Superior temporal gyrus (tissue), 1 donor: ENCODE measurements at regions not wholly inside any gene's neighbourhood (a gene's known extent, or its start where the extent isn't known, plus 50 kb on each side); places are given as distances from the start of the nearest gene placed in this dataset.
"Not testable (repeated sequence)": the region's sequence is repeated elsewhere in the genome, so short reads cannot be mapped to it uniquely, and the experiment has no call there.

Source experiments
- DNase-seq: peaks from one replicate; pipeline ENCODE4 v3.0.0-alpha.2; 2016; ENCODE audit errors: extremely low spot score

DNA sequence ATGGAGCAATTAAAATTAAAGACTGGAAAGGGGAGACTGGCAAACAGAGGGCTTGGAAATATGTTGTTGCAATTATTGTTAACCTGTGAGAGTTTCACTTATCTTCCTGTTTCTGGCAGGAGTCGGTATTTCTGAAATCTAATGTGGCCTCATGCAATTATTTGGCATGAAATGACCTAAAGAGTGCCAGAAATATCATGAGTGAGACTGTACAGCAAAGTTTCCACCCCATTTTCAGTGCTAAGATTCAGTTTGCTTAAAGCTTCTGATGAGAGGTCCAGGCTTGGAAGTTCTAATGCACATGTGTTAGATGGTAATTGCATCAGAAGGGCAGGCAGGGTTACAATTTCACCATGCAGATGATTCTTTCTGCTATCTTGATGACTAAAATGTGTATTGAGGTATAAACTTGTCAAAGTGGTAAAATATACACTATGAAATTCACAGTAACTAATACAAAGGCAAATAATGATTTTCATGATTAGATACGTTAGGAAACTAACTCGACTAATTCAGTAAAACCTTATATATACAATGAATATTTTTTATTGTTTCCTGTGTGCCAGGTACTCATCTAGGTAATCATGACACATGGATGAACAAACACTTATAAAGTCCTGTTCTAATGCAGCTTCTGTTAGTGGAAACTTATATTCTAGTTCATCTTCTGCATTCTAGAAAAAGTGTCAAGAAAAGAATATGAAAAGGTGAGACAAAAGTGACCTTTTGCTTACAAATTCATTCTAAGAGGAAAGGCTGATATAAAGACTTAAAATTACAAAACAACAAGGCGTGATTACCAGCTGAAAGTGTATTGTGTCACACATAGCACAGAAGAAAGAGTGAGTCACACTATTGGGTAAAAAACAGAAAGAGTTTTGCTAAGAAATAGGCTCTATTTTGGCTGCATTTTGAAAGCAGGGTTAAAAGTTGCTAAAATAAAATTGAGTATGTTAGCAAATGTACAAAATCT lies 533.4 kb upstream of the SEMA3D start:
- DNase-seq = no peak

DNA sequence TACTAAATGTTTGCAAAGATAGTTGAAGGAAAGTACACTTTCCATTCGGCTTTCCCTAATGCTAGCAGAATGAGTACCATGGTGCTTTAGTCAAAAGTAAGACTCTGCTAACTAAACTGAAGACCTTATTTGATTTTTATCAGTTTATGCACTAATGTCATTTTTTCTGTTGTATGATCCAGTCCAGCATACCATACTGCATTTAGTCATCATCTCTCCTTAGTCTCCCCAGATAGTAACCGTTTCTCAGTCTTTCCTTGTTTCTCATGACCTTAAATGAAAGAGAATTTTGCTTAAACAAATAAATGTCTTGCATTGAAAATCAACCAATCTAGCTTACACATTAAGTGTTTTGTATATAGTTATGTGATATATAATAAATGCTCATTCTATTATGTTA lies 529.5 kb upstream of the SEMA3D start:
- DNase-seq = no peak

DNA sequence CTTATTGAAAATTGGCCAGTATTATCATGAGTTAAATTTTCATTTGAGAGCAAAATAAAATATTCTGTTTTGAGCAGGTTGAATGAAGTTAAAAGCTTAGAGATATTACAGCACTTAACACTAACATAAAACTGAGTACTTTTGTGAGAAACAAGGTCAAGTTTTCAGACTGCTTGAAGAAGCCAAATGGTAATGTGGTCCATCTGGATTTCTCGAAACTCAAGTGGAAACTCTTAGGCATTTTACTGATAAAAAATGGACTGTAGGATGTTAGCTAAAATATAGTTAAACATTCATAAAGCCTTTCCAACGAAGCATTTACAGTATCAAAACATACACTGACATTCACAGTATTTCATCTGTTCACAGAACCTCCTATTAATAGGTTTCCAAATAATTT lies 528.1 kb upstream of the SEMA3D start:
- no peak for DNase-seq

DNA sequence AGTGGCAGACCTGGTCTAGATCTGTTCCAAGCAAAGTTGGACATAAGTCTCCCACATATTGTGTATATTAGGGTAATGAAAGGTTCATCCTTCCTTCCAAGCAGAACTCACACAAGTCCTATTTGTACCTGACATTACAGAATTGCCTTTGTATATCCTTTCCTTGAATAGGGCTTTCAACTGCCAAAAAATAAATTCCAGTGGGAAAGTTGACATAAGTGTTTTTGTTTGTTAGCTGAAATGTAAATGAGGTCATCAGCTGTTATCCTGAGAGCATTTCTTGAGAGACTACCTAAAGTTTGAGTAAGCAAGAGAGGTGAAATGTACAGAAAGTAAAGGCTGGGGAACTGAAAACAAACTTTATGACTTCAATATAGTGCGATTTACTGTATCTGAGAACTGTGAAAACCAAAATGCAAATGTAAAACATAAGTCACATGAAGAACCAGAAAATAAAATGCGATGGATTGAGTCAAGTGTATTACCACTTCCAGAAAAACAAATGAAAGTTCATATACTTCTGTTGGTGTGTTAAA lies 527.3 kb upstream of the SEMA3D start:
- no peak for DNase-seq

DNA sequence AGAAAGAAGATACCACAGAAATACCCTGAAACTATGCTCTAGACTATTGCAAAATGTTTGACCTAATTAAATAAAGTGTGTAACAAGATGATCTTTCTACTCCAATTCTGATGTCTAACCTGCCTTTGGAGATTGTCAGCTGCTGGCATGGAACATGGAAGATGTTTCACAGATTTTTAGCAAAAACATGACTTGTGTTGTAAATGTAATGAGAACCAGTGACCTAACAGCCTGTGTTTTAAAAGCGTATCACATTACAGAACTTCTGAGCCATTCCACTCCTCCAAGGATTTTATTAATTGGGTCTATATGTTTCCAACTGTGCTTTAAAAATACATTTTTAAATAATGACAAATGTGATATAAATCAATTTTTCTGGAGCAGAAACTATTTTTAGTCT lies 526.3 kb upstream of the SEMA3D start:
- no peak for DNase-seq

DNA sequence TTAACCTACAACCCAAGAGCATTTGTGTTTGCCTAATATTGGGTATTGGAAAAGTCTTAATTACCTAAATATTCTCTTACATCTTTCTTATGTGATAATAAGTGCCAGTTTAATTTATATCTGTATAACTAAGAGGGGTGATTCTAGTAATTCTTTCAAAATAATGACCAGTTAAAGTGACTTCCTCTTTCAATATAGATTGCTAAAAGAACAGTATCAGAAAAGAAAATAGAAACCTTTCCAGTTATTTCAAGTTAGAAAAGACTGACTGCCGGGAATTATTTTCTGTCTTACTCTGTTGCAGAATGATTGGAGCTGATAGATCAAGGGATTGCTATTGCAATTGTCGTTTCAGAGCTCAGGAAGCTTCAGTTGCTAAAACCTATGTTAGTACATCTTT lies 525.0 kb upstream of the SEMA3D start:
- DNase-seq = no peak

DNA sequence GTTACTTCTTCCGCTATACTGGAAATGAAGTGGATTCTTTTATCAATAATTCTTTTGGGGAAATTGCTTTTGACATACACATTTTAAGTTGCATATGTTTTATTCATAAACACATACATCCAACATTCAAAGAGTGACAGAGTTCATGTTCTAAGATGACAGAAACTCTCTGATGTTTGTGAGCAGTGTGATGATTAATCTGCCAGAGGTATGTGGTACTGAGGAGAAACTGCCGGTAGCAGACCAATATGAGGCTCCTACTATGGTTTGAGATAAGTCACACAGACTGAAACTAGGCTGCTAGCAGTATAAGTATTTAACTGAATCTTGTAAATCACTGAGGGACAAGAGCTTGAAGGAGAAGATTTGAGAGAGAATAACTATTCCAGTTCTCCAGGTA lies 524.1 kb upstream of the SEMA3D start:
- no peak for DNase-seq

DNA sequence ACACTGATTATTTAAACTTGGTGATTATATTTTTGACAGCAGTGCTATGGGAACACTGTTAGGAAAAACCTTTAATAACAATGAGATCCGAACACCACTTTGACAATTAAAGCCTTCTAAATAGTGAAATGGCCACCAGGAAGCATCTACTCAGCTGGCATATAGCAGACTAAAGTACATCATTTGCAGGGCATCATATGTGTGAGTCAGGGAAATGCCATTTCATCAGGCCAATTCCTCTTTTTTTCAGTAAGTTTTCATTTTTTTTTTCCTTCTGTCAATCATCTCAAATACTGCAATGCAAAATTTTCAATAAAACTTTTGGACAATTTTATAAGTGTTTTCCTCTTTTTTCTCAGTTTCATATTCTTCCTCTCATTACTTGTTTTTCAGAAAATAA lies 521.4 kb upstream of the SEMA3D start:
- DNase-seq = no peak

DNA sequence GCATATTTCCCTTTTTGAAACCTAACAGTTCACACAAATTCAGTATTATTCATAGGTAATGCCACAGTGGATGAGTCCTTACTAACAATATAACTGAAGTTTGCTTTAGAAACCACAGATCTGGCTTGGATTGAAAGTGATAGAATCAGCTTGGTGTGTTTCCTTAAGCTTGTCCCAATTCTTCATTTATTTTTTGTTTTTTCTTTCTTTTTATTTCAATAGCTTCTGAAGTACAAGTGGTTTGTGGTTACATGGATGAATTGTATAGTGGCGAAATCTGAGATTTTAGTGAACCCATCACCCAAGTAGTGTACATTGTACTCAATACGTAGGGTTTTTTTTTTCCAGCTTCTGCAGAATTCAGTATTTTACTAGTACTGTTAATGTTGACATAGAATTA lies 518.2 kb upstream of the SEMA3D start:
- DNase-seq = no peak

DNA sequence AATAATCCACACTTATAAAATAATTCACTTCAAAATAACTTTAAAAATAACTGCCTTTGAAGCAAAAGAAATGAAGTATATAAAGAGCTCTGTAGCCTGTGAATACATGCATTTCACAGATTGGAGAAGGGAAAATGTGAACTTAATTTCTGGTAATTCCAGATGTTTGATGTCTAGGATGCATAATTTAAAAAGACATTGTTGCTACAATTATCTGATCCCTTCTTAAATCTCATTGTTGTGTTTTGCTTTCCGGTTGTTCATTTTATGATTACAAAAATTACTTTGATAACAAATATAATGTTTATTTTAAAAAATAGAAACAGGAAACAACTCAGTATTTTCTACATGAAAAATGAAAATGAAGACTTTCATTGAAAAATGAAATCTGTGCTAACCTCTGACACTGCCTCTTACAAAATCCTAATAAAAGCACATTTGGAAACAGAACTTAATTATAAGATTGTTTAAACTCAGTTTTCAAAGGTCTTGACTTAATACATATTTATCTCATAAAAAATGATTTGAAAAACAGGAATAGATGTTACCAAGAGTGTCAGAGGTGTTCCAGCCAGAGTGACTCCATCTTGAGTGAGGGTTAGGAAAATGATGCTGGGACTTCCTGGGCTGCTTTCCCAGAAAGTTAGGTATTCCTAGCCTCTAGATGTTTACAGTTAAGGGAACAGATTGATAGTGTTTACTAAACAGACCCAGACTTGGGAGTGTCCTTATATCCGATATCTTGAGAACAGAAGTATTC lies 516.6 kb upstream of the SEMA3D start:
- no peak for DNase-seq

DNA sequence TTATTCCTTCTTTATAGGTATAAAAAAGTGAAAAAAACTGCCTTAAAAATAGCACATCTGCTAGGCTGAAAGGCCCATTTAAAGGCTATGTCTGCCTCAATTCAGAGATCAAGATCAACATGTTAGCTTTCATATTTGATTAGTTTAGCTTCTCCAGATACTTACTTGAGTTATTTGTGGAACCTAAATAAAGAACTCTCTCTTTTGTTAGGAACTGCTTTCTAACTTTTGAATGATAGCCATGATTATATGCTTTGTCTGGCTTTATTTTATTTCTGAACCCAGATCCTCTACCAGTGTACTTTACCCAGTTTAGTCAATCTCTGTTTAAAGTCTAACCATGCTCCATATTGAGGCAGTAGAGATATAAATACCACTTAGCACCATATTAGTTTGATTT lies 515.5 kb upstream of the SEMA3D start:
- no peak for DNase-seq

DNA sequence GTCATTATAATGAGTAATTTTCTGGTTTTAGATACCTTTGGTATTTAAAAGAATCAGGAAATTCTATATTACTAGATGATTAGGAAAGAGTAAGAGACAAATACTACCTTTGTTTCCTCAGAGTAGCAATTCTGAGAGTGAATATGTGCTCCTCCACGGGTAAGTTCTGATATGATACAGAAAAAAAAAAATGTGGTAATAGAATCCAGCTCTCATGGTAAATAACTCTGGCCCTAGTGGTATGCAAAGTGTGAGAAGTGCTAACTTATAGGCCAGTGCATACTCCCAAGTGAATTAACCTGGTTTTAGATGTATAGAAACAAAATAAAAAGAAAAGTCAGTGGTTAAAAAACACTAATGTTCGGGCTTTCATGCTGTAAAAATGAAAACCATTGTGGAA lies 512.6 kb upstream of the SEMA3D start:
- DNase-seq = no peak

DNA sequence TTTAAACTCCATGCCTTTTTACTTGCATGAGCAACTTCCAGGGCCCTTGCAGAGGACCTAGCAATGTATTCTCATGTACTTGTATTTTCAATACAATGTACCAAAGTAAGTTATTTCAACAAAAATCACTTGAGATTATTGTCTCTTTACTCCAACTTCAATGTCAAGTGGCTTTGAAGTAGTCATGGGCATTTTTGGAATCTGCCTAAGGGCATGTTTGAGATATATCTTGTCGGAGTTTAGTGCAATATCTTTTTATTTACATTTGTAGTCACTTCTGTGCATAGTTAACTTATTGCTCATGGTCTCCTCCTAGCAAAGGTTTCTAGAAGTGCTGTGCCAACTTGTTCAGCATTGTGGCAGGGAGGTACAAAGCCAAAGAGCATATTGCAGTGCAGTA lies 508.7 kb upstream of the SEMA3D start:
- no peak for DNase-seq

DNA sequence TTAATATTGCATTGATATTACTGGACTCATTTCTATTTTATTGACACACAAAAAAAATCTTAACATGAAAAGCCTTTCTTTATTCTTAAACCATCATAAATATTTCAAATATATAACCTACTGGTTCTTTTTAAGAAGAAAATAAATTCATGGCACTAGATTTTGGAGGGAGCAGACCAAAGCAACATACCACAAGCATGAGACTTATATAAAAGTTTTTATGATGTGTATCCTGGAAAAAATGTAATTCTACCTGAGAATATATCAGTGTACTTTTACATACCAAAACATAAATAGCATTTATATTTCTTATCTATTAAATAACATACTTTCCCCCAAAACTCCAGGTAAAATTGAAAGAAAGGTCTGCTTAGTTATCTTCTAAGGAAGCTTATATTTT lies 508.2 kb upstream of the SEMA3D start:
- no peak for DNase-seq

DNA sequence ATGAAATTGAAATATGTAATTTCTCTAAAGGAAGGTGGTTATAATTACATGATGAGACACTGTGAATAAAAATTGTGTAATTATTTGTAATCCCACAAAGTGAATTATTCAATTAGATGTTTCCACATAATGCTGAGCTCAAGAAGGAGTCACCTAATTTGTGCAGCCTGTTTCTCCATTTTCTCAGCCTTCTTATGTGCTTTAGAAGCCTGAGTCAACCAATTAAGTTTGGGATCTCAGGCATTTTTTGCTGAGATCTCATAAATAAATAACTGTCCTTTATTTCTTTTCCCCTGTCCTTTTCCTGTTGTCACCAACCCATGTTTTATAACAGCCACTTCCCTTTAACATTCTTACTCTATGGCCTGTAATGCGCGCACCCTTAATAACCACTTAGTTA lies 506.5 kb upstream of the SEMA3D start:
- no peak for DNase-seq

DNA sequence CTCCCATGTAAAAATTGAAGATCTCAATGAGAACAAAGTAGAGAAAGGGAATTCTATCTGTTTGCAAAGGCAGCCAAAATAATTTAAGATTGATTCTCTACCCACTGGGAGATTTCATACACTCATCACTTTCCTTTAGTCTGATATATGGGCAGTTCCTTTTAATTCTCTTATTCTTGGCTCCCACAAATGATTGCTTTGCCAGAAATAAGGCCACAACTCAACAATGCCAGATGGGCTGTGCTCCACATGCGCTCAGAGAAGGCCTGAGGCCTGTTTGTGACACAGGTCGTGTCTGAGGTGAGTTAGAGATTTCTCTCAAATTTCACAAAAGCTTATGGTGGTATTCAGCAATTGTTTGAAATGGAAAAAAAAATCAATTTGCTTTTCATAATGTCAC lies 501.9 kb upstream of the SEMA3D start:
- no peak for DNase-seq

DNA sequence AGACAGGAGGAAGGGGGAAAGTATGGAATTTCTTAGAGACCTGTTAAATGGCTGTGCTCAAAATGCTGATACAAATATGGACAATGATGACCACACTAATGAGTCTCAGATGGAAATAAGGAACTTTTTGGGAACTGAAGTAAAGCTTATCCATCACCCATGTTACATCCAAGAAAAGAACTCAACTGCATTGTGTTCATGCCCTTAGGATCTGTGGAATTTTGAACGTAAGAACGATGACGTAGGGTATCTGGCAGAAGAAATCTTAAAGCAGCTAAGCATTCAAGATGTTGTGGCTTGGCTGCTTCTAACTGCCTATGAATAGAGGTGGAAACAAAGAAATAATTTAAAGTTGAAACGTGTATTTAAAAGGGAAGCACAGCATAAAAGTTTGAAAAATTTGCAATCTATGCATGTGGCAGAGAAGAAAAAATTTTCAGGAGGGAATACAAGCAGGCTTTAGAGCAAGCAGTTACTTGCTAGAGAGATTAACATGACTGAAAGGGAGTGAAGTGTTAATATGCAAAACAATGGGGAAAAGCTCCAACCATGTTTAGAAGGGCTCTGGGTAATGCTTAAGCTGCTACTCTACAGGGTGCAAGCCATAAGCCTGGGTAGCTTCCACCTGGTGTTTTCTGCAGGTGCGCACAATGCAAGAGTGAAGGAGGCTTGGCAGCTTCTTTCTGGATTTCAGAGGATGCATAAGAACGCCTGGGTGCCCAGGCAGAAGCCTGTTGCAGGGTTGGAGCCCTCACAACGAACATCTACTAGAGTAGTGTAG lies 499.7 kb upstream of the SEMA3D start:
- DNase-seq = no peak

DNA sequence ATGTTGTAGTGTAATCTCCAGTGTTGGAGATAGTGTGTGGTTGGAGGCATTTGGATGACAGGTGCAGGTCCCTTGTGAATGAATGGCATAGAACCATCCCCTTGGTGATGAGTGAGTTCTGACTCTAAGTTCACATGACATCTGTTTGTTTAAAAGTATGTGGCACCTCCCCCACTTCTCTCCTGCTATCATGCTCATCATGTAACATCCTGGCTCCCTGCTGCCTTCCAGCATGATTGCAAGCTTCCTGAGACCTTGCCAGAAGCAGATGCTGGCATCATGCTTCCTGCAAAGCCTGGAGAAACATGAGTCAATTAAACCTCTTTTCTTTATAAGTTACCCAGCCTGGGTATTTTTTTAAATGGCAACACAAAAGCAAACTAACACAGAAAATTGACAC lies 499.0 kb upstream of the SEMA3D start:
- no peak for DNase-seq

DNA sequence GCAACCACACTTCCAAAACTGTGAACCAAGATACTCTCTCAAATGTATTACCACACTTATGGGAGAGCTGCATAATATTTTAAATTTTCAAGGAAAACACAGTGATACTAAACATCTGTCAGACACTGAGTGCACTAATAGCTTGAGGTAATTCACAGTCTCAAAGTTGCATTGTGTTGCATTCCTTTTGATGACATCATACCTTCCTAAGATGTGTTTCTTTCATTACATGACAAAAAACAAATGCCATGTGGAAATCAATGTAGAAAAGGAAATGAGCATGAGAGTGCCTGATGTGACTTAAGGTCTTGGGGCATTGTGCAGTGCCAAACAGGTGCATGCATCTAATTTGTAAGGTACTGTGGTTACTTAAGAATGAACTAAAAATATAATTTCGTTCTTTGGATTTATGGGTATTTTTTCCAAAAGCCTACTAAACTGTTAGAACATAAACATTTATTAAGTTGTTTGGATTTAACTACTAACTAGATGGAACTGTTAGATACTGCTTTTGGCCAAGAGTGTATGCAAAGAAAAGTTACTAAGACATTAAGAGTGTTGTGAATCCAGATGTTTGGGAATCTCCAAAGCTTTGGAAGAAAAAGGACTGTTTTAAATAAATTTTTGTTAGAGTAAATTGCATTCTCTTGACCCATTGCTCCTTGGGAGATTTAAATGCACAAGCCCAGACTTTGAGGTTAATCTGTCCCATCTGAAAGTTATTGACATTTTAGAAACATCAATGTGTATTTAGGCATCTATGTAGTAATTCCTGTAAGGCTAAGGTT lies 496.2 kb upstream of the SEMA3D start:
- no peak for DNase-seq

DNA sequence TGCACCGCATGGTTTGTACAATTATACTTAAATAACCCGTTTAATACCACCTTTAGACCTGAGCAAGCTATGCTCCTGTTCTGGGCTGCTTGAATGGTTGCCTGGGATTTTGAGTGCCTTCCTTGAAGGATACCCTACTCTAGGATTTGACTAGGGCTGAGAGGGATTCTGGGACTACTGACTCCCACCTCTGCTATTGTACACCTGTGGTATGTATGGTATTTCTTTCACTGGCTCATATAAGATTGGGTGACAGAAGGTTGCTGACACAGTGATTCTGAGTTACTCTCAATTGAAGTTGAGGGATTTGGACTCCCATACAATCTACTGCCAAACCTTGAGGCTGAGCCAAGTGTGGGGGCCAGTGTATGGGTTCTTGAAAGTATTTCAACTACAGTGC lies 494.4 kb upstream of the SEMA3D start:
- no peak for DNase-seq

DNA sequence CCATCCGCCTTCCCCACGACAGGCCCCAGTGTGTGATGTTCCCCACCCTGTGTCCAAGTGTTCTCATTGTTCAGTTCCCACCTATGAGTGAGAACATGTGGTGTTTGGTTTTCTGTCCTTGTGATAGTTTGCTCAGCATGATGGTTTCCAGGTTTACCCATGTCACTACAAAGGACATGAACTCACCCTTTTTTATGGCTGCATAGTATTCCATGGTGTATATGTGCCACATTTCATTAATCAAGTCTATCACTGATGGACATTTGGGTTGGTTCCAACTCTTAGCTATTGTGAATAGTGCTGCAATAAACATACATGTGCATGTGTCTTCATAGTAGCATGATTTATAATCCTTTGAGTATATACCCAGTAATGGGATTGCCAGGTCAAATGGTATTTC lies 488.2 kb upstream of the SEMA3D start:
- DNase-seq = not testable (repeated sequence)
